ENCODE measurements at regions not wholly inside any gene's neighbourhood (a gene's known extent, or its start where the extent isn't known, plus 50 kb on each side); places are given as distances from the start of the nearest gene placed in this dataset.

DNA sequence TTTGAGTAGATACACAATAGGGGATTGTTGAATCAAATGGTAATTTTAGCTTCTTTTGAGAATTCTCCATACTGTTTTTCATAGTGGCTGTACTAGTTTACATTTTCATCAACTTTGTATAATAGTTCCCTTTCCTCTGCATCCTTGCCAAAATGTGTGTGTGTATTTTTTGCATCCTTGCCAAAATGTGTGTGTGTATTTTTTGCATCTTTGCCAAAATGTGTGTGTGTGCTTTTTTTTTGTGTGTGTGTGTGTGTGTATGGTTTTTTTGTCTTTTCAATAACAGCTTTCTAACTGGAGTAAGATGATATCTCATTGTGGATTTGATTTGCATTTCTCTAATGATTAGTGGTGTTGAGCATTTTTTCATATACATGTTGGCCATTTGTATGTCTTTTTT is 105.4 kb downstream of the ATP6V1G3 start:
- no peak overlapping the region for H3K27ac Mint-ChIP-seq

More for the DNA sequence above, 105.4 kb downstream of the ATP6V1G3 start:
- H4K91ac ChIP-seq (ENCODE audit: insufficient read length, low read depth, low read length), result no peak overlapping the region
- no peak overlapping the region for H3K27ac ChIP-seq (ENCODE audit: insufficient read length, low read depth, low read length)
- H2AFZ ChIP-seq (ENCODE audit: low read length), result no peak overlapping the region
- no peak overlapping the region for H3K56ac ChIP-seq (ENCODE audit: insufficient read length, low read depth, low read length)
- no peak overlapping the region for H3K14ac ChIP-seq (ENCODE audit: insufficient read depth, low read length)
- no peak overlapping the region for H2BK15ac ChIP-seq (ENCODE audit: low read depth, low read length)
- Mint-ChIP-seq H3K36me3 (ENCODE audit: insufficient read depth in 1 of 3, low read depth in 3 of 3) (peaks cover 0 to 9% (median 6%) of the 10 kb centered on the region in 3 experiments; a peak in 4 of 7 replicates), H3K4me1 (no peaks in the 10 kb centered on the region), H3K27me3 (ENCODE audit: low read depth) (no peaks in the 10 kb centered on the region; the same call in 1 of the 2 replicates), H3K4me3 (no peak overlapping the region), H3K9me3 (peaks cover 11 to 14% of the 10 kb centered on the region in 2 experiments; a peak in 4 of 5 replicates)
- no peak overlapping the region for H4K5ac ChIP-seq (ENCODE audit: insufficient read length, low read depth, low read length)
- no peak overlapping the region for H4K8ac ChIP-seq (replicated peaks; ENCODE audit: insufficient read length, low read depth, low read length)
- H4K20me1 ChIP-seq (ENCODE audit: control insufficient read depth, insufficient read depth, insufficient read length), result no peaks in the 10 kb centered on the region
- no peak for DNase-seq
- no peak overlapping the region for H3T11ph ChIP-seq (ENCODE audit: low read length)
- no peak overlapping the region for H2BK12ac ChIP-seq (ENCODE audit: insufficient read length, low read depth, low read length)
- no peaks in the 10 kb centered on the region for H3K23me2 ChIP-seq (ENCODE audit: insufficient read length, low read depth, low read length, poor library complexity, severe bottlenecking)
- no peak overlapping the region for H2BK20ac ChIP-seq (ENCODE audit: low read depth, low read length, poor library complexity, severe bottlenecking)
- no peak overlapping the region for H3K4me2 ChIP-seq (ENCODE audit: insufficient read depth, insufficient read length, low read length)
- H3K9me3 ChIP-seq (ENCODE audit: control insufficient read depth, low read depth, low read length), result no peaks in the 10 kb centered on the region
- no peak overlapping the region for H2BK120ac ChIP-seq (ENCODE audit: low read depth, low read length, poor library complexity, severe bottlenecking)
- H2AK5ac ChIP-seq (ENCODE audit: insufficient read length, low read length), result no peak overlapping the region
- H3K23ac ChIP-seq (ENCODE audit: insufficient read length, low read depth, low read length), result no peak overlapping the region
- H3K9ac ChIP-seq (ENCODE audit: extremely low read depth, insufficient read length, low read length), result no peak overlapping the region
- TF ChIP-seq, protein P1, sequence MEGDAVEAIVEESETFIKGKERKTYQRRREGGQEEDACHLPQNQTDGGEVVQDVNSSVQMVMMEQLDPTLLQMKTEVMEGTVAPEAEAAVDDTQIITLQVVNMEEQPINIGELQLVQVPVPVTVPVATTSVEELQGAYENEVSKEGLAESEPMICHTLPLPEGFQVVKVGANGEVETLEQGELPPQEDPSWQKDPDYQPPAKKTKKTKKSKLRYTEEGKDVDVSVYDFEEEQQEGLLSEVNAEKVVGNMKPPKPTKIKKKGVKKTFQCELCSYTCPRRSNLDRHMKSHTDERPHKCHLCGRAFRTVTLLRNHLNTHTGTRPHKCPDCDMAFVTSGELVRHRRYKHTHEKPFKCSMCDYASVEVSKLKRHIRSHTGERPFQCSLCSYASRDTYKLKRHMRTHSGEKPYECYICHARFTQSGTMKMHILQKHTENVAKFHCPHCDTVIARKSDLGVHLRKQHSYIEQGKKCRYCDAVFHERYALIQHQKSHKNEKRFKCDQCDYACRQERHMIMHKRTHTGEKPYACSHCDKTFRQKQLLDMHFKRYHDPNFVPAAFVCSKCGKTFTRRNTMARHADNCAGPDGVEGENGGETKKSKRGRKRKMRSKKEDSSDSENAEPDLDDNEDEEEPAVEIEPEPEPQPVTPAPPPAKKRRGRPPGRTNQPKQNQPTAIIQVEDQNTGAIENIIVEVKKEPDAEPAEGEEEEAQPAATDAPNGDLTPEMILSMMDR (conservative IDR thresholded peaks at IDR 0.05), result no peak
- no peak overlapping the region for H3K4ac ChIP-seq (ENCODE audit: low read depth, low read length)
- H3K79me1 ChIP-seq (ENCODE audit: insufficient read depth, low read depth, low read length, poor library complexity, severe bottlenecking), result no peaks in the 10 kb centered on the region
- no peaks in the 10 kb centered on the region for H3K79me2 ChIP-seq (ENCODE audit: insufficient read depth, low read length)
- H3K18ac ChIP-seq (ENCODE audit: insufficient read length, low read depth, low read length), result no peak overlapping the region
- no peak overlapping the region for H2BK5ac ChIP-seq (ENCODE audit: insufficient read length, low read length)
- no peaks in the 10 kb centered on the region for H3K27me3 ChIP-seq (ENCODE audit: insufficient read depth, low read length)
- H3K4me1 ChIP-seq (ENCODE audit: insufficient read depth, low read length), result no peaks in the 10 kb centered on the region
